H9 (cell line): ENCODE measurements at regions not wholly inside any gene's neighbourhood (a gene's known extent, or its start where the extent isn't known, plus 50 kb on each side); places are given as distances from the start of the nearest gene placed in this dataset.

Experiments
- DNase-seq: peaks from one replicate; pipeline ENCODE4 v3.0.0-alpha.2; 2017
- H2AFZ ChIP-seq: one replicate; pipeline ENCODE4 v1.6.1; 2013; ENCODE audit warnings: mild to moderate bottlenecking, low read length, control low read depth, moderate library complexity
- H2AK5ac ChIP-seq: 2 replicates; pipeline ENCODE4 v1.6.1; 2013; ENCODE audit warnings: low read length, control low read depth, mixed read lengths; ENCODE audit not compliant: insufficient read length
- H2BK120ac ChIP-seq: one replicate; pipeline ENCODE4 v1.6.1; 2013; ENCODE audit warnings: low read depth, mild to moderate bottlenecking, low read length, control low read depth, inconsistent platforms; ENCODE audit not compliant: poor library complexity, severe bottlenecking
- H2BK12ac ChIP-seq: 2 replicates; pipeline ENCODE4 v1.6.1; 2013; ENCODE audit warnings: low read length, control low read depth, mixed read lengths, low read depth; ENCODE audit not compliant: insufficient read length
- H2BK15ac ChIP-seq: 2 replicates; pipeline ENCODE4 v1.6.1; 2013; ENCODE audit warnings: low read depth, low read length, control low read depth
- H2BK20ac ChIP-seq: one replicate; pipeline ENCODE4 v1.6.1; 2013; ENCODE audit warnings: low read depth, mild to moderate bottlenecking, low read length, control low read depth, inconsistent platforms; ENCODE audit not compliant: poor library complexity, severe bottlenecking
- H2BK5ac ChIP-seq: 2 replicates; pipeline ENCODE4 v1.6.1; 2013; ENCODE audit warnings: low read length, control low read depth, mixed read lengths; ENCODE audit not compliant: insufficient read length
- H3K14ac ChIP-seq: 2 replicates; pipeline ENCODE4 v1.6.1; 2013; ENCODE audit warnings: low read length, control low read depth; ENCODE audit not compliant: insufficient read depth
- H3K18ac ChIP-seq: 2 replicates; pipeline ENCODE4 v1.6.1; 2013; ENCODE audit warnings: low read depth, mild to moderate bottlenecking, mixed read lengths, low read length, control low read depth; ENCODE audit not compliant: insufficient read length
- H3K23ac ChIP-seq: 2 replicates; pipeline ENCODE4 v1.6.1; 2013; ENCODE audit warnings: low read length, control low read depth, mixed read lengths, low read depth; ENCODE audit not compliant: insufficient read length
- H3K23me2 ChIP-seq: 2 replicates; pipeline ENCODE4 v1.6.1; 2013; ENCODE audit warnings: low read depth, mild to moderate bottlenecking, mixed read lengths, low read length, control low read depth; ENCODE audit not compliant: insufficient read length, poor library complexity, severe bottlenecking
- H3K27ac ChIP-seq: 2 replicates; pipeline ENCODE4 v1.5.1; 2013; ENCODE audit warnings: low read length, control low read depth, mixed read lengths, low read depth; ENCODE audit not compliant: insufficient read length
- H3K27me3 ChIP-seq: 2 replicates; pipeline ENCODE4 v1.6.1; 2013; ENCODE audit warnings: low read length, control low read depth, inconsistent platforms; ENCODE audit not compliant: insufficient read depth
- H3K4ac ChIP-seq: 2 replicates; pipeline ENCODE4 v1.6.1; 2013; ENCODE audit warnings: low read depth, mild to moderate bottlenecking, control low read depth, inconsistent platforms, low read length, moderate library complexity
- H3K4me1 ChIP-seq: 2 replicates; pipeline ENCODE4 v1.6.1; 2013; ENCODE audit warnings: low read length, control low read depth, inconsistent platforms; ENCODE audit not compliant: insufficient read depth
- H3K4me2 ChIP-seq: 2 replicates; pipeline ENCODE4 v1.6.1; 2013; ENCODE audit warnings: low read length, control low read depth, mixed read lengths; ENCODE audit not compliant: insufficient read length, insufficient read depth
- H3K56ac ChIP-seq: 2 replicates; pipeline ENCODE4 v1.6.1; 2013; ENCODE audit warnings: low read depth, mild to moderate bottlenecking, mixed read lengths, low read length, control low read depth; ENCODE audit not compliant: insufficient read length
- H3K79me1 ChIP-seq: 2 replicates; pipeline ENCODE4 v1.6.1; 2013; ENCODE audit warnings: low read depth, mild to moderate bottlenecking, moderate library complexity, low read length, control low read depth, inconsistent platforms; ENCODE audit not compliant: insufficient read depth, poor library complexity, severe bottlenecking
- H3K79me2 ChIP-seq: 2 replicates; pipeline ENCODE4 v1.6.1; 2013; ENCODE audit warnings: low read length, control low read depth, inconsistent platforms; ENCODE audit not compliant: insufficient read depth
- H3K9ac ChIP-seq: 2 replicates; pipeline ENCODE4 v1.6.1; 2013; ENCODE audit warnings: low read length, control low read depth, mixed read lengths; ENCODE audit not compliant: insufficient read length; ENCODE audit errors: extremely low read depth
- H3K9me3 ChIP-seq: one replicate; pipeline ENCODE4 v1.6.1; 2013; ENCODE audit warnings: low read depth, low read length, inconsistent platforms; ENCODE audit not compliant: control insufficient read depth
- H3T11ph ChIP-seq: one replicate; pipeline ENCODE4 v1.6.1; 2013; ENCODE audit warnings: mild to moderate bottlenecking, low read length, control low read depth, inconsistent platforms
- H4K20me1 ChIP-seq: one replicate; pipeline ENCODE4 v1.6.1; 2013; ENCODE audit not compliant: control insufficient read depth, insufficient read length, insufficient read depth
- H4K5ac ChIP-seq: 2 replicates; pipeline ENCODE4 v1.6.1; 2013; ENCODE audit warnings: low read depth, mild to moderate bottlenecking, mixed read lengths, low read length, control low read depth; ENCODE audit not compliant: insufficient read length
- H4K8ac ChIP-seq: replicated peaks from 2 replicates; pipeline ENCODE4 v1.6.1; 2013; ENCODE audit warnings: low read length, control low read depth, mixed read lengths, low read depth; ENCODE audit not compliant: insufficient read length
- H4K91ac ChIP-seq: 2 replicates; pipeline ENCODE4 v1.6.1; 2013; ENCODE audit warnings: low read depth, mild to moderate bottlenecking, moderate library complexity, mixed read lengths, low read length, control low read depth; ENCODE audit not compliant: insufficient read length
- H3K27ac Mint-ChIP-seq, 3 experiments: 2 replicates in 2 of 3; 3 replicates in 1 of 3; pipeline ENCODE4 v1.8.0; 2020 to 2021; ENCODE audit warnings: mixed read lengths in 3 of 3, mild to moderate bottlenecking in 1 of 3, moderate library complexity in 1 of 3
- H3K27me3 Mint-ChIP-seq: 2 replicates; pipeline ENCODE4 v1.8.0; 2021; ENCODE audit warnings: low read depth, mild to moderate bottlenecking, moderate library complexity, mixed read lengths
- H3K36me3 Mint-ChIP-seq, 3 experiments: 2 replicates in 2 of 3; 3 replicates in 1 of 3; pipeline ENCODE4 v1.8.0; 2020 to 2021; ENCODE audit warnings: low read depth in 3 of 3, mixed read lengths in 3 of 3; ENCODE audit not compliant: insufficient read depth in 1 of 3
- H3K4me1 Mint-ChIP-seq, 2 experiments: 2 replicates each; pipeline ENCODE4 v1.8.0; 2020; ENCODE audit warnings: mixed read lengths in 2 of 2
- H3K4me3 Mint-ChIP-seq, 2 experiments: 2 replicates in 1 of 2; 3 replicates in 1 of 2; pipeline ENCODE4 v1.8.0; 2020 to 2021; ENCODE audit warnings: mild to moderate bottlenecking in 2 of 2, mixed read lengths in 2 of 2, moderate library complexity in 1 of 2
- H3K9me3 Mint-ChIP-seq, 2 experiments: 2 replicates in 1 of 2; 3 replicates in 1 of 2; pipeline ENCODE4 v1.8.0; 2020; ENCODE audit warnings: mild to moderate bottlenecking in 2 of 2, mixed read lengths in 2 of 2, moderate library complexity in 1 of 2
- CTCF ChIP-seq: fragments of 200-600 bp; sonication (generic); conservative IDR thresholded peaks from 3 replicates; pipeline ENCODE4 v1.8.0; 2021; ENCODE audit warnings: antibody characterized with exemption, mild to moderate bottlenecking
- WGBS: extraction: QIAGEN DNeasy Blood & Tissue Kit; methylation state at CpG from one replicate; pipeline ENCODE4 v1.1.7; 2013; ENCODE audit warnings: missing lambda C conversion rate, low lambda C conversion rate, mixed read lengths; ENCODE audit not compliant: insufficient read length; ENCODE audit errors: extremely low coverage; 5-methylcytosine and 5-hydroxymethylcytosine counted together

GRCh38 chr5:89948977-89949376 is 460.6 kb downstream of the CETN3 start:
- Histone ChIP-seq H3K27ac (no peak overlapping the region), H3K23me2 (no peaks in the 10 kb centered on the region), H3K18ac (no peak overlapping the region), H3K4me2 (no peak overlapping the region), H2BK120ac (no peak overlapping the region), H3T11ph (no peak overlapping the region), H3K27me3 (no peaks in the 10 kb centered on the region), H2AK5ac (no peak overlapping the region), H2AFZ (no peak overlapping the region), H2BK12ac (no peak overlapping the region), H2BK15ac (no peak overlapping the region), H2BK20ac (no peak overlapping the region), H3K9ac (no peak overlapping the region), H4K8ac (no peak overlapping the region), H3K56ac (no peak overlapping the region), H2BK5ac (no peak overlapping the region), H3K4me1 (no peaks in the 10 kb centered on the region; the same call in 1 of the 2 replicates), H3K23ac (no peak overlapping the region), H3K79me2 (no peaks in the 10 kb centered on the region), H3K79me1 (no peaks in the 10 kb centered on the region), H4K5ac (no peak overlapping the region), H4K20me1 (no peaks in the 10 kb centered on the region), H4K91ac (no peak overlapping the region), H3K14ac (no peak overlapping the region), H3K9me3 (no peaks in the 10 kb centered on the region), H3K4ac (no peak overlapping the region)
- DNase-seq = no peak
- Mint-ChIP-seq H3K4me3 (no peak overlapping the region), H3K9me3 (no peaks in the 10 kb centered on the region), H3K4me1 (peaks cover 5 to 10% of the 10 kb centered on the region in 2 experiments), H3K36me3 (no peaks in the 10 kb centered on the region), H3K27ac (no peak overlapping the region), H3K27me3 (no peaks in the 10 kb centered on the region)
- TF ChIP-seq CTCF = no peak
- WGBS = no CpG with 5 or more reads among the region's 1 CpG
